Activated CD8-positive, alpha-beta memory T cell treated with anti-CD3 and anti-CD28 coated beads, Interleukin-2, amount 50 U/mL, for 48 hours (primary cell): ENCODE measurements at regions not wholly inside any gene's neighbourhood (a gene's known extent, or its start where the extent isn't known, plus 50 kb on each side); places are given as distances from the start of the nearest gene placed in this dataset.
"Not testable (repeated sequence)": the region's sequence is repeated elsewhere in the genome, so short reads cannot be mapped to it uniquely, and the experiment has no call there.

Source experiments
- DNase-seq: peaks from one replicate; pipeline ENCODE4 v3.0.0-alpha.2; 2020

DNA sequence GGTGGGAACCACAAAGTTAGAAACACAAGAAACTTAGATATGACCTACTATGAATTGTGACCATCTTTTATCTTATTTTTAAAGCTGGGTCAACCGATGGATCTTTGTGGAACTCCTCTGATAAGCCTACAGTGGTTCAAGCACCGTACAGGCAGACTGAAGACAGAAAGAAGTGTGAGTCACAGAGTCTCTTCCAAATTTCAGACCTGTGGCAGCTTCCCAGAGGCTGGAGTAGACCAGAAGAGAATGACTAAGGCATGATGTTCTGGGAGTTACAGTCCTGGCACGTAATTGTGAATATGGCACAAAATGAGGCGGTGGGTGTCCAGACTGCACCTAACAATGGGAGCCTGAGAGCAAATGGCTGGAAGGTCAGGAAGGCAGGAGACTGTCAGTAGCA, 70.0 kb downstream of the LMO4 start:
- no peak for DNase-seq

DNA sequence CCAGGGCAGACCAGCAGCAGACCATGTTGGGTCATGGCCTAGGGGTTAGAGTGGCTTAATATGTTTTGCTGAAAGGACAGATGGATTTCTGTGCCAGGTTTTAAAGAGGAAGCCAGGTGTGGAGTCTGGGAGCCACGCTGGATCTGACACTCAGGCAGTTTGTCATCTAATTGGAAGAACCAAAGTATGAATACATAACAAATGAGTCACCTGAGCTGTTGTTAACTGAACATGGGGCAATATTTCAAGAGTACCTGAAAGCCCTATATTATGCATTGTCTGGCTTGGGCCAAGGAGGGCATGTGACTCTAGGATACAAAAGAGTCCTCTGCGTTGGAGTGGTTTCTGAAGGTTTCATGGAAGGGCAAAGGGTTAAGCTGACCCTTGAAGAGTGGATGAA, 70.6 kb downstream of the LMO4 start:
- DNase-seq = no peak

DNA sequence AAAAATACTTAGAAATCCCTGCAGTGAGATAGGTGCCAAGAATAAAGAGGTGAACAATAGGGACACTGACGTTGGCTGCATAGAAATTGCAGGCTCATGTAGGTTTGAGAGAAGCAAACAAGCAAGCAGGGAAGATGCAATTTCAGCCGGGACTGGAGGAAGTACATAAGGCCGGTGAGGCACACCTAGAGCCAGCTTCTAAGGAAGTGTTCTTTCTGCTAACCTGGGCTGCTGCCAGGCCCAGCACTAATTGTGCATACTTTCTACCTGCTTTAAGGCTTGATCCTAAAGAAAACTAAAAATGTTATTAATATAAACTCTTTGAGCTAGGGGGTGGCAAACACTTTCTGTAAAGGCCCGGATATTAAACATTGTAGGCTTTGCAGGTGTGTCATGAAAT, 71.0 kb downstream of the LMO4 start:
- DNase-seq = no peak

DNA sequence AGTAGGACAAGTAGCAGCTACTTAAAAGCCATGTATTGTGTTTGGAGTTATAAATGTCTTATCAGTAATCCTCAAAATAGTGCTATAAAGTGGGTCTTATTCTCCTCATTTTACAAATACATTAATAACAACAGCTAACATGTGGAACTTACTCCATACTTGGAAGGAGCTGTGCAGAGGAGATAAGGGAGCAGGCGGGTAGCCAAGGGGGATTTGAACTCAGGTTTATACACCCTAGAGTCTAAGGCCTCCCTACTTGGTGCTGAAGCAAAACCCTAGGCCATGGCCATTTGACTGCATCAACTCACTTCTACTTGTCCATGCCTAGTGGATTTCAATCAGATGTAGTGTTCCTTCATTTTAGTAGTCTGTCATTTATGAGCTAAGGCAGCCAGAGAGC, 72.1 kb downstream of the LMO4 start:
- no peak for DNase-seq

DNA sequence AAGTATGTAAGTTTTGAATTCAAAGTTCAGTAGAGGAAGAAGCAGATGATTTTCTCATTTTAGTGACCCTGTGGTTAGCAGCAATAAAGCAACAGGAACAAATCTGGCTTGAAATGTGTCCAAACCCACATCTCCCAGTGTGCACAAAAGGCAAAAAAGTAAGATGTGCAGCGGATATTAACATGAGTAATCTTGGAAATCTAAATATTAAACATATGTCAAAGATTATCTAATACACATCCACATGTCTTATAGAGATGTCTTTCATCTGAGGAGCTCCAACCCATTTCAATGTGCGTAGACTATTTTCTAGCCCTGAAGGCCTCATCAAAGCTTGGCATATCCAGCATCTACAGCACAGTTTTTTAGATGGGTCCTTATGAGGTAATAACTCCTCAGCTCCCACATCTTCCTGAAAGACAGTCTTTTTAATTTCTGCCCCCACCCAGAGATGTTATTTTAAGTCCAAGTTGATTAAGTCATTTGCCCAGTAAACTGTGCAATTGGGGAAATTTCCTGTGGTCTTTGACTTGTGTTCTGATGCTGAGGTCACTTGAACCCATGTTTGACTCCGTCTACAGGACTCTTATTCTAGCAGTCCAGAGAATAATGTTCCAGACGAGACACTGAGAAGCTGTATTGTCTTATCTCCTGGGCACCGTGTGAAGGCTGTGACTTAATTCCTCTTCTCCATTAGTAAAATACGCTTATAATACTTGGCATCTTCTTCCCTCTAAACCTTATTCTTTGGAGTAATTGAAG, 73.7 kb downstream of the LMO4 start:
- no peak for DNase-seq

DNA sequence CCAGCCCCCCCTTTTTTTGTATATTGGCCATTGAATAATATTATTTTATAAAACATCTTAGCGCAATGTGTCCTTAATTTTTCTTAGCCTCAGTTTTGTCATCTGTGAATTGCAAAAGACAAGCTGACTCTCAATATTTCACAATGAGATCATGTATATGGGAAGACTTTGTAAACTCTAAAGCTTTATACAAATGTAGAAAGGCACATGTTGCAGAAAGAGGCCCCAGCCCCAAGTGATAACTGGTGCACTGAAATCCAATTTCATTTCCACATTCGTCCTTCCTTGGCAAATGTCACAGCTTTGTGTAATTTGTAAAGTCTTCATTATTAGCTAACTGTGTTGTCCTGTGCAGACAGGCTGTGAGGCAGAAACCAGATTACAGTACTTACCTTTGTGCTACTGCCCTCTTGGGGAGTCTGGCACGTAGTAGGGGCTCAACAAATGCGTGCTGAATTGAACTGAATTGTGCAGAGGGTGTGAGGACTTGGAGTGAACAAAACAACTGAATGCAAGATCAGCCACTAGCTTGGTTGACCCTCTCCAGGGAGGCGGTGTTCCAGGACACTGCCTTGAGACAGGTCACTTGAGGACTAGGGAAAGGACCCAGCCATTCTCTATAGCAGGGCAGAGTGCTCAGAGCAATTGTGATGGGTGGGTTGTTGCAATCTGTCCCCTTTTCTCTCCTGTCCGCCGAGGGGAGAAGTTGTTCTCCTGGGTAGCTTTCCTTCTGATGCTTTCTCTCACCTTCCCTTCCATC, 74.6 kb downstream of the LMO4 start:
- no peak for DNase-seq

DNA sequence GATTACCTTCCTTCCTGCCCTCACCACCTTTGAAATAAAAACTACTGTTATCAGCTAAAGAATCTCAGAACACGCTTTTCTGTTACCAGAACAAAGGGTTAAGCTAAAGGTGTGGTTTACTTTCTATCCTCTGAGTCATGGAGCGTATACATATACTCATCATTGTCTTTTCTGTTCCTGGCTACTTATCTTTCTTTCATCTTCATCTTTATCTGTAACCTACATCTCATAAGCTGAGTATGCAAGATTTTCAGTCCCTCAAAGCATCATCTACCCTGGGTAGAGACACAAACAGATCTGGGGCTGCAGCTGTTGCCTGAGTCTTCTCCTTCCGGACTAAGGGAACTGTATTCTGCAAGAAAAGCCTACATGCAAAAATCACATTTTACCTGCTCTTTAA, 75.6 kb downstream of the LMO4 start:
- DNase-seq = no peak

DNA sequence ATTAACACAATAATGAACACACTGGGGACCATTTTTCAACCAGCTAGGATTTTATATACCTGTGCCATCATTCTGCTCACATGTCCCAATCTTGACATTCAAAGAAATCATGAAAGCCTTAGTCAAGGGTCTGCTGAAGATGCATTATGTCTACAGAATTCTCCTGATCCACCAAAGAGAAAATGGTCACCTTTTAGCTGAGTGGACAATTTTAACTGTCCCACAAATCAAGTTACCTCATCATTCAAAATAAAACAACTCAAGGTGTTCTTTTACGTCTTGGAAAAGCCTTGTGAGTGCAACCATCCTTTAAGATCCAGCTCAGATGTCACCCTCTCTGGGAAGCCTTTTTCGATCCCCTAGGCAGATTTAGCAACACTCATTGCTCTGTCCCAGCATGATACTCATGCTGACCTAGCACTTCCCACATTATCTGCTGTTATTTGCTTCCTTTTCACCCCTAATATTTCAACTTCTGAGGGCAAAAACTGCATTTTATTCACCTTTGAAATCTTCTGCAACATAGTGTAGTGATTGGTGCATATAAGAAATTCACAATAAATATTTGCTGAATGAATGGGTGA, 80.1 kb downstream of the LMO4 start:
- DNase-seq = no peak

DNA sequence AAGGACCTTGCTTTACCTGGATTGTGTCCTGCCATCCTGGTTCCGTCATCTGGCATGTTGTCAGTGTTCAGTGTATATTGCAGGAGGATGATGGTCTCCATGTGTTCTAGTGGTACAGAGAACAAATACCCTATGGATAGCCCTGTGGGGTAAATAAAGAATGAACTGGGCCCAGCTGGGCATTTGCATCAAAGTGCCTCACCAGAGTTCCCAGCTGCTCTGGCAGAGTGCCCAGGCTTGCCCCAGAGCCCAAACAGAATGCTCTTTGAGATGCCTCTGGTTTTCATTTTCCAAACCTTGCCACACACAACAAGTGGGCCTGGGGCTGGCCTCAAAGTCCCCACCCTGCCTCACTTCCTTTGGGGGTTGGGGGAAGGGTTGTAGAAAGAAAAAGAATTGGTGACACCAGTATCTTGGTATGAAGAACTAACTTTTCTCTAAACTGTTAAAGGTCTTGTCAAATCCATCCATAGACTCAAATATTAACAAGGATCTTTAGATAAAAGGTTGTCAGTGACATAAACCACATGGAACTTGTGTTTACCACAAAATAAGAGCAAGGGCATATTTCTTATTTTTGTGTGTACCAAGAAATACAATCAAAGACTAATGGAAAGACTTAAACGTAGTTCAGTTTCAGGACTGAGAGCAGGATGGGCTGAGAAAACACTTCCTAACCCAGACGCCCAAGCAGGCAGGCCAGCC, 82.2 kb downstream of the LMO4 start:
- no peak for DNase-seq

DNA sequence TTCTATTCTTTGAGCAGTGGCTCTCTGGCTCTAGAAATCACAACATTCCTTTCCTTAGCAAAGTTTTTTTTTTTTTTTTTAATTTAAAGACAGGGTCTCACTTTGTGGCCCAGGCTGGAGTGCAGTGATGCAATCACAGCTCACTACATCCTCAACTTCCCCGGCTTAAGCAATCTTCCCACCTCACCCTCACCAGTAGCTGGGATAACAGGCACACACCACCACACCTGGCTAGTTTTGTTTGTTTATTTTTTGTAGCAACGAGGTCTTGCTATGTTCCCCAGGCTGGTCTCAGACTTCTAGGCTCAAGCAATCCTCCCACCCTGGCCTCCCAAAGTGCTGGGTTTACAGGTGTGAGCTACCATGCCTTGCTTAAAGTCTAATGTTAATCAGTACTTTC, 85.2 kb downstream of the LMO4 start:
- not testable (repeated sequence) for DNase-seq

DNA sequence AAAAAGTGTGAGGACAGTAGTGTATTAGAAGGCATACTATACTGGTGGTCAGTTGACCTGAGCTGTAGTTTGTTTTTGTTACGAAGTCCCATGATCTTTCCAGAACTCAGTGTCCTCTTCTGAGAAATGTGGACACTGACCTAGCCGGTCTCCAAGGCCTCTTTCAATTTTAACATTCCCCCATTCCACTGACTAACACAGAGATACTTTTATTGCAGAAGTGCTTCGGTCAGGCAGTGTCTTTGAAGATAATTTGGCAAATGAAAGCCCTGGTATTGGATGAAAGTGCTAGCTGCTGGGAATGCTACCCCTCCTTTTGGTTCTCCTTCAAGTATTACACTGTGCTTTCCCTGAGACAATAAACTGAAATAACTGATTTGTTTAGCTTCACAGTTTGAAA, 89.4 kb downstream of the LMO4 start:
- DNase-seq = no peak

DNA sequence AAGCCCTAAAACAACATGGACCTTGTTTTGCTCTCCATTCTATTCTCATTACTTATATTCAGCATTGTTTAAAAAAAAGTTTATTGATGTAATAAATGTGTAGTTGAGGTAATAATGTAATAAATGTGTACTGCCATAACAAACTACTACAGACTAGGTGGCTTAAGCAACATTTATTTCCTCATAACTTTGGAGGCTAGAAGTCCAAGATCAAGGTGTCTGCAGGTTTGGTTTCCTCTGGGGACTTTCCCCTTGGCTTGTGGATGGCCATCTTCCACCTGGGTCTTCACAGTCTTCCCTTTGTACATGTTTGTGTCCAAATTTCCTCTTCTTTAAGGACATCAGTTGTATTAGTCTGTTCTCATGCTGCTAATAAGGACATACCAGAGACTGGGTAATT, 93.1 kb downstream of the LMO4 start:
- no peak for DNase-seq

DNA sequence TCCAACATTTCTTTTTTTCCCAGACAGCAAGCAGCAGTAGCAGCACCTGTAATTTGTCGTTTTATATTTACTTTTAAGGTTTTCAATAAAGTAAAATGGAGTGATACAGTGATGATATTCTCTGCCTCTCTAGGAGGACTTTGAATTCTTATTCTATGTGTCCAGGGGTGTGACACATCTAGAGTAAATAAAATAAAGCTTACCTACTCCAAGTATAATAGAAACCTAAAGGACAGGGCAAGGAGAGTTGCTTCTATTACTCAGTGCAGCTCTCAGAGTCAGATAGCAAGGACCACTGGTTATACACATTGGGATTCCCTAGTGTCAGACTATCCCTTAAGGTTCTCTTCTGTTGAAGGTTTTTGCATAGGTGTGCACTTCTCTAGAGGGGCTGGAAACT, 95.9 kb downstream of the LMO4 start:
- DNase-seq = no peak

DNA sequence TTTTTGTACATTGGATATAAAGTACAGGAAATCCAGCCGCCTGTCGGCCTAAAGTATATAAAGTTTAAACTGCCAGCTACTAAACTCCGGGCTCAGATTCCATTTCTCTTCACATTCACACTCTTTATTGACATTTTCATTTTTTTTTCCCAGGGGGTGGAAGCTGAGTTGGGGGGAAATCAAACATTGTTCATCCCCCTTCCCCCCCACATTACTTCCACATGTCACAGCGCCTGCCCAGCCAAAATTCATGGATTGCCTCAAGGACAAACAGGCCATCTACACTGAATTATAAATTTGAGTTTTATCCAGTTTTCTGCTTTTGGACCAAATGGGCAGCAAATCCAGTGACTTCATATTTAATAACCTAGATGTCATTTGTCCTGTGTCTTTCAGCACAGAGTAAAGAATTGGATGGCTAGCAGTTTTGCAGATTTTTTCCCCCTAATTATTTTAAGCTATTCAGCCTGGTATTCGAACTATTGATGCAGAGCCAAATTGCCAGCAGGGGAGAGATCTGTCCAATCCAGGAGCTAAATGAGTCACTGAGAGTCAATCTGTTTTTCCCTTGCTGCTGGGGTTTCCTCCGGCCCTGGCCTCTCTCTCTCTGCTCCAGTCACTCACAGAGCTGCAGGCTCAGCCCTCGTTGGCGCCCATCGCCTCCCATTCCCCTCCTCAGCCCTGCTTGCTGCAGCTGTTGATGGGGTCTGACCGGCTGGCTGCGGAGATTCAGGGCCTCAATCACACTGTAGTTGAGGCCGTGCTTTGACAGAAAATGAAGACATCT, 98.0 kb downstream of the LMO4 start:
- DNase-seq = no peak

DNA sequence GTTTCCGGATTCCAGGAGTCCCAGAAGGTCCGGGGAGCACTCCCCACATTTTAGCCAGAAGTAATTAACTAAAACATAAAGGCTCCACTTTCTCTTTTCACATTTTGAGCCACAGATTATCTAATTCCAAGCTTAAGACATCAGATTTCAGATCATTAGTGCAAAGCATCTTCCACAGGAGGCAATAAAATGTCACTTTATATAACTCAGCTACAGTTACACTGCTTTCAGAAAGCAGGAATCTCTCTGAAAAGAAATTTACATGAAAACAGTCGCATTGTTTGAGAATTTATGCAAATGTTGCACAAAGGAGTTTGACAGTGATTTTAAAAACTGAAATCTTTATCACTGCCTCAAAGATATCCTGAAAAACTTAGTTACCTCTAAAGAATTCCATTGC, 99.7 kb downstream of the LMO4 start:
- no peak for DNase-seq

DNA sequence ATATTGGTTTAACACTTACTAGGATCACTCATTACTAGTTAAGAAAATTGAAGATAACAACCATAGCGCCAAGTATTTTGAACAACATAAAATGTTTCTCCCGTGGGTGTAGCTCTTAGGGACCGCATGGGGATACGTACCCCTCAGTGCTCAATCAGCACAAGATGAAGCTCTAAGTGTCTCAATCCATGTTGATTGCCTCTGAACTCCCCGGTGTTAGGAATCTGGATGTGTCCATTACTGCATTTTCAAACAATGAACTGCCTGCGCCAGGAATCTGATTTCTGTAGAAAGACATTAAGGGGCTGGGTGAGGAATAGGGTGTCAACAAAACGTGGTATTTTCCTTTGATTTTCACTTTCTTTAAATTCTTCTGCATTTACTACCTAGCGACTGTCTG, 100.2 kb downstream of the LMO4 start:
- DNase-seq = no peak

DNA sequence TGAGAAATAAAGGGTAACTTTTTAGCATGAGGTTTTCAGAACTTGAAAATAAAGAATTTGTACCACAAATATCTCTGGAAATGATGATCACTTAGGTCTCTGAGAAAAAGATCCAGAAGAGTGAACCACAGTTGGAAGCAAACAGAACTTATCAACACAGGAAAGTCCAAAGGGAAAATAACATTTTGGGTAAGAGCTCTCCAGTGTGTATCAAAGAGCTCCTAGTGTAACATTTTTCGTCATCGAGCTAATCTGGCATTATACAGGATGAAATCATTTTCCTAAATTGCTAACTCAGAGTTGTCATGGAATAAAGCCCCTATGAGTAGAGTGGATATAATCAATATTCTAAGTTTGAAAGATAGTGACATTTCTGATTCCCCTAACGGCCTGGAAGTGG, 104.0 kb downstream of the LMO4 start:
- no peak for DNase-seq

DNA sequence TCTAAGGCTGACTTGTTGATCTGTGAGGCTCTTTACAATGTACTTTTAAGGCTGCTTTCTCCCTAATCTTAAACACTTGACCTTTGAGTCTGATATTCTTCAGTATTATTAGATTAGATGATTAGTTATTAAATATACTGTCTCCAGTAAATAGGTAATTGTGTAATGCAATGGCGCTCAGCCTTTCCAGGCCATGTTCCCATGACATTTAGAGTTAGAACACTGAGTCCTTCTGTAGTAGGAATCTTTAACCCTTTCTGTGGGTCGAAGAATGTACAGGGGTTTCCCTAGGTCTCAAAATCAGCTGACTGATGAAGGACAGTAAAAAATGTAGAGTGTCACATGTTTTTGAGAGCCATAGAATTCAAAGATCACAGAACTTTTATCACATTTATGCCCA, 104.4 kb downstream of the LMO4 start:
- not testable (repeated sequence) for DNase-seq

DNA sequence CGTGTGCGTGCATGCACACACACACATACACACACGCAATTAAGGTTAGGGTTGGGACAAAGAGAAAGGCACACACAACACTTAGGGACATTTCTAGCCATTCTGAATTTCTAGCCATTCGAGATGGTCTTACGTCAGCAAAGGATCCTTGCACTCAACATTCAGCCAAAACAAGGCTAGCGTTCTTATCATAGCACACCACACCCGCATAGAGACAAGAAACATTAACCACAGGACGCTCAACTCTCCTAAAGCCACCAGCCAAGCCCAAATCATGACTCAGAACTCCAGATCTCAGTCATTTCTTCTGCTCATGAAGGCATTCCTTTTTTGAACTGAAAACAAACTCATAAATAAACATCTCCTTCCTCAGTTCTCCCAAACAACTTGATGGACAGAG, 106.8 kb downstream of the LMO4 start:
- DNase-seq = no peak

DNA sequence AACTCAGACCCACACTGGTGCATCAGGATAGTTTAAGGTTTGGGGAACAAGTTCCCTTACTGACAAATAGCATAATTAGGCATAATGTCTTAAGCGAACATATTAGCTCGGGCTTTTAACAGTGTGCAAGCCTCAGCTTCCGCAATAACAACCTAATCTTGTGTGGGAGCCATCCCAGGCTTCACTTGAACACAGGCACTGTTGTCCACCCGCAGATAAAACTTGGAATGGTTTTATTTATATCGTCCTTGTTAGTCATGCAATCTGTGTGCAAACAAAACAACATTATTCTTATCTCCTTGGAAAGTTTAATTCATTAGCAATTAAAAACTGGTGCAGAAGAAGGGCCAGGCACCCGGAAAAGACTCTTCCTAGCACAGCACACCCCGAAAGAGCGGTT, 107.4 kb downstream of the LMO4 start:
- not testable (repeated sequence) for DNase-seq

DNA sequence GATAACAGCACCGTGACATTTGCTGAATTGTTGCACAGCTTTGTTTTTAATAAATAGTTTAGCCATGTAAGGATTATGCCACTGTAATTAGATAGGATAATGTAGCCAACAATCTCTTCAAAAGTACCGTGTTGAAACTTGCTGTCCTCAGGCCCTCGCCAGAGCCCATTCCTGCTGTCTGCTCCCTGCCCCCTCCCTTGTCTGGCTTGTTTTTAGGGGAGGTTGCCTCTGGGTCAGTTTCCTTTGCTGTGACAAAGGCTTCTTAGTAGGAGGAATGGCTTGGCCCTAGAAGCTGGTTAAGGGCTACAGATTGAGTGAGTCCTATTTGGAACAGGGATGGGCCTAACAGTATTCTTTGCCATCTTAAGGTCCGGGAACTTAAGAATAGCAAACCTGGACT, 107.9 kb downstream of the LMO4 start:
- no peak for DNase-seq

DNA sequence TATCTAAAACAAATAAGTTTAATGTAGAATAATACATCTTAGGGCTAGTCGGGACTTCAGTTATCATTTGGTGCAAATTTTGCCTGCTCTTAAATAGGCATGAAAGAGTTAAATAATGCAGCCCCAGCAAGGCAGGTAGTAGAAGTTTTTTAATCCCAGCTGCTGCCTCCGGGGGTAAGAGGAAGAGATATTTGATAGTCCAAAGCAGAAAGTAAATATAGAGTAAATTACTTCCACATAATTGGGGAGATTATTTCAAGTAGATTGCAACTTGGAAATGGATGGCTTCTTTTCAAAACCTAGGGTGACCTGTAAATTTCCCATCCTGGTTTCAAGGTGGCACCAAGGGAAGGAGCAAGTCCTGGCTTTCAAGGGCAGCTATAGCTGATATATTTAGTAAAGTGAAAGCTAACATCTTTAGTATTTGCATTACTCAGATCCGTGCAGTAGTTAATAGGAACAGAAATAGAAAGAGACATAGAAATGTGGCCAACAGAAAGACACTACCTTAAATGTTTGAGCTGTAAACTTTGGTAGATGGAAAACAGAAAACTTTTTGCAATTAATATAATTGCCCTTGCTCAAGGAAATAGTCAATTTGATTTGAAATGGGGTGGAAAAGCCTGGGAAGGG, 109.1 kb downstream of the LMO4 start:
- DNase-seq = no peak
